Endothelial cell (in vitro differentiated cells): ENCODE measurements at regions not wholly inside any gene's neighbourhood (a gene's known extent, or its start where the extent isn't known, plus 50 kb on each side); places are given as distances from the start of the nearest gene placed in this dataset.
"Not testable (repeated sequence)": the region's sequence is repeated elsewhere in the genome, so short reads cannot be mapped to it uniquely, and the experiment has no call there.

Experiments used
- DNase-seq: peaks from one replicate; pipeline ENCODE4 v3.0.0; 2021; ENCODE audit warnings: low spot score
- H3K27ac Mint-ChIP-seq: one replicate; pipeline ENCODE4 v1.8.0; 2021; ENCODE audit warnings: mixed read lengths, inconsistent platforms; ENCODE audit not compliant: unreplicated experiment
- H3K27me3 Mint-ChIP-seq: one replicate; pipeline ENCODE4 v1.8.0; 2021; ENCODE audit warnings: mild to moderate bottlenecking, moderate library complexity, mixed read lengths, inconsistent platforms; ENCODE audit not compliant: unreplicated experiment
- H3K36me3 Mint-ChIP-seq: one replicate; pipeline ENCODE4 v1.8.0; 2021; ENCODE audit warnings: mild to moderate bottlenecking, low read depth, mixed read lengths, inconsistent platforms; ENCODE audit not compliant: unreplicated experiment
- H3K4me1 Mint-ChIP-seq: one replicate; pipeline ENCODE4 v1.8.0; 2021; ENCODE audit warnings: mild to moderate bottlenecking, mixed read lengths, inconsistent platforms; ENCODE audit not compliant: unreplicated experiment
- H3K4me3 Mint-ChIP-seq: one replicate; pipeline ENCODE4 v1.8.0; 2021; ENCODE audit warnings: mild to moderate bottlenecking, mixed read lengths, inconsistent platforms; ENCODE audit not compliant: unreplicated experiment
- H3K9me3 Mint-ChIP-seq: one replicate; pipeline ENCODE4 v1.8.0; 2021; ENCODE audit warnings: mixed read lengths, inconsistent platforms; ENCODE audit not compliant: unreplicated experiment
- TF ChIP-seq, protein P1 (sequence below): fragments of 200-600 bp; sonication (generic); IDR thresholded peaks from one replicate; pipeline ENCODE4 v1.5.0; 2021; ENCODE audit warnings: antibody characterized with exemption; ENCODE audit not compliant: unreplicated experiment

DNA sequence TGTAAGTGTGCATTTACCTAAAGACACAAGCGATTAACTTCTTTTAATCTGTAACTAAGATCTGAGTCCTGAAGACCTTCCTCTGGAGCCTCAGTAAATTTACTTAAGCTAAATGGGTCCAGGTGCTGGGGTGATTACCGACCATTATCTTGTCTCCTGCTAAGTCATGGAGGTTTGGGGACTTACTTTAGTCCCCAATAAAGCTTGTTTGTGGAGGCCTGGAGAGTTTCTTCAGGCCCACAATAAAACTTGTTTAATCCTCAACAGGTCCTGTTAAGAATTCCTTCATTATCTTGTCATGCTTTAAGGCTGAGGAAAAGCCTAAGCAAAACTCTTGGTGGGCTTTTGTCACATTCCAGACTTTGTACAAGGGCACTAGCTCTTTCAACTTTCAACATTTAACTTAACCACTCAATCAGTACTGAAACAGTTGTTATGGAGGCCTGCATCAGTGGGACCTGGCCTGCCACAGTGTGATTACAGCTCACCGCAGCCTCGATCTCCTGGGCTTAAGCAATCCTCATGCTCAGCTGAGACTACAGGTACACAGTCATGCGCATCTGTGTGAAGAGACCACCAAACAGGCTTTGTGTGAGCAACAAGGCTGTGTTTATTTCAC lies 84.0 kb downstream of the FMO4 start:
- no peaks in the 10 kb centered on the region for H3K27me3 Mint-ChIP-seq
- no peak overlapping the region for H3K27ac Mint-ChIP-seq
- TF ChIP-seq, protein P1, sequence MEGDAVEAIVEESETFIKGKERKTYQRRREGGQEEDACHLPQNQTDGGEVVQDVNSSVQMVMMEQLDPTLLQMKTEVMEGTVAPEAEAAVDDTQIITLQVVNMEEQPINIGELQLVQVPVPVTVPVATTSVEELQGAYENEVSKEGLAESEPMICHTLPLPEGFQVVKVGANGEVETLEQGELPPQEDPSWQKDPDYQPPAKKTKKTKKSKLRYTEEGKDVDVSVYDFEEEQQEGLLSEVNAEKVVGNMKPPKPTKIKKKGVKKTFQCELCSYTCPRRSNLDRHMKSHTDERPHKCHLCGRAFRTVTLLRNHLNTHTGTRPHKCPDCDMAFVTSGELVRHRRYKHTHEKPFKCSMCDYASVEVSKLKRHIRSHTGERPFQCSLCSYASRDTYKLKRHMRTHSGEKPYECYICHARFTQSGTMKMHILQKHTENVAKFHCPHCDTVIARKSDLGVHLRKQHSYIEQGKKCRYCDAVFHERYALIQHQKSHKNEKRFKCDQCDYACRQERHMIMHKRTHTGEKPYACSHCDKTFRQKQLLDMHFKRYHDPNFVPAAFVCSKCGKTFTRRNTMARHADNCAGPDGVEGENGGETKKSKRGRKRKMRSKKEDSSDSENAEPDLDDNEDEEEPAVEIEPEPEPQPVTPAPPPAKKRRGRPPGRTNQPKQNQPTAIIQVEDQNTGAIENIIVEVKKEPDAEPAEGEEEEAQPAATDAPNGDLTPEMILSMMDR: no peak
- H3K36me3 Mint-ChIP-seq: no peaks in the 10 kb centered on the region
- no peaks in the 10 kb centered on the region for H3K9me3 Mint-ChIP-seq
- H3K4me1 Mint-ChIP-seq: no peaks in the 10 kb centered on the region
- DNase-seq: no peak
- no peak overlapping the region for H3K4me3 Mint-ChIP-seq

DNA sequence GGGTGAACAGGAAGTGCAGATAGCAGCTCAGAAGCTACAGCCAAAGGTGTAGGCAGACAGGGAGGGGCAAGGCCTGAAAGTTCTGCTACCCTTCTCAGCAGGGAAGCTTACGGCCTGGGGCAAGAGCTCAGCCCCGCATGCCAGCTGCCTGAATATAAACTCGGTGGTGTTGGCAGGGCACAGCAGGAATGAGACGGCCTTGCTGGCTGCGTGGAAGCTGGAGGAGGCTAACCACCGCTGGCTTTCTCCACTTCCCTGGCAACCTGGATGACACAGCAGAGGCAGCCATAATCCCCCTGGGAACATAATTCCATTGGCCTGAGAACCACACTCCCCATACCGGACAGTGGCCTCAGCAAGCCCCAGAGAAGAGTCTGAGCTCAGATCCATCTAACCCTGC lies 81.9 kb upstream of the PRRC2C start:
- H3K4me1 Mint-ChIP-seq: no peaks in the 10 kb centered on the region
- peaks cover 1% of the 10 kb centered on the region for H3K27me3 Mint-ChIP-seq
- no peaks in the 10 kb centered on the region for H3K9me3 Mint-ChIP-seq
- no peak overlapping the region for H3K27ac Mint-ChIP-seq
- H3K4me3 Mint-ChIP-seq: no peak overlapping the region
- DNase-seq: no peak
- H3K36me3 Mint-ChIP-seq: no peaks in the 10 kb centered on the region
- TF ChIP-seq, protein P1: no peak

DNA sequence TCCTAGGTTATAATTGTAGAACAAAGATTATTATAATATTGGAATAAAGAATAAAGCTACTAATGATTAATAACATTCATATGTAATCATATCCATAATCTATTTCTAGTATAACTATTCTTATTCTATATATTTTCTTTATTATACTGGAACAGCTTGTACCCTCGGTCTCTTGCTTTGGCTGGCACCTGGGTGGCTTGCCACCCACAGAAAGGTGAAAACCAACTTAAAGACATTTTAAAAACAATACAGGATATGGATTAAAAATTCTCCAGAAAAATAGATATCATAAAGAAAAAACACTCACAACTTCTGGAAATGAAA lies 80.0 kb upstream of the PRRC2C start:
- Mint-ChIP-seq H3K4me3 (no peak overlapping the region), H3K9me3 (no peaks in the 10 kb centered on the region), H3K36me3 (no peaks in the 10 kb centered on the region), H3K27ac (no peak overlapping the region), H3K27me3 (peaks cover 1% of the 10 kb centered on the region), H3K4me1 (no peaks in the 10 kb centered on the region)
- DNase-seq: no peak
- TF ChIP-seq, protein P1: no peak

DNA sequence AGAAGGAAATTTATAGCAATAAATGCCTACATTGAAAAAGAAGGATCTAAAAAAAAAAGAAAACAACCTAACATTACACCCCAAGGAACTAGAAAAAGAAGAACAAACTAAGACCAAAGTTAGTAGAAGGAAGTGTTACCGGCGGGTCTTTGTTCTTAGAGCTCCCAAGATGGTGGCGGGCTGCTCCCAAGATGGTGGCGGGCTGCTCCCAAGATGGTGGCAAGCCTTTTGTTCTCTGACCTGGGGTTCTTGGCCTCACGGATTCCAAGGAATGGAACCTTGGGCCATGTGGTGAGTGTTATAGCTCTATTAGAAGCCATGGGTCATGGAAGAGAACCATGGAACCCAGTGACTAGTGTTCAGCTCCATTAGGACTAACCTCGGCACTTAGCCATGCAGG lies 71.8 kb upstream of the PRRC2C start:
- not testable (repeated sequence) for H3K4me1 Mint-ChIP-seq, H3K9me3 Mint-ChIP-seq, H3K36me3 Mint-ChIP-seq, H3K27me3 Mint-ChIP-seq, DNase-seq, H3K4me3 Mint-ChIP-seq, H3K27ac Mint-ChIP-seq

DNA sequence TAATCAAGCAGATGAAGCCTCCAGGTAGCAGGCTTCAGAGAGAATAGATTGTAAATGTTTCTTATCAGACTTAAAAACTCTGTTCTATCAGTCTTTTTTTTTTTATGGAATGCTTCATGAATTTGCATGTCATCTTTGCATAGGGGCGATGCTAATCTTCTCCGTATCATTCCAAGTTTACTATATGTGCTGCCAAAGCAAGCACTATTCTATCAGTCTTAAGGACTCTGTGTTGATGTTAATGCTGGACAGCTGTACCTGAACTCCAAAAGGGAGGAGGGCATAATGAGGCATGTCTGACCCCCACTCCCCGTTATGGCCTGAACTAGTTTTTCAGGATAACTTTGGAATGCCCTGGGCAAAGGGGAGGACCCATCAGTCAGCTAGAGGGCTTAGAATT lies 66.8 kb upstream of the PRRC2C start:
- H3K4me1 Mint-ChIP-seq: peaks cover 19% of the 10 kb centered on the region
- H3K27ac Mint-ChIP-seq: no peak overlapping the region
- no peaks in the 10 kb centered on the region for H3K36me3 Mint-ChIP-seq
- TF ChIP-seq, protein P1: no peak
- no peak overlapping the region for H3K4me3 Mint-ChIP-seq
- DNase-seq: no peak
- H3K9me3 Mint-ChIP-seq: no peaks in the 10 kb centered on the region
- peaks cover 5% of the 10 kb centered on the region for H3K27me3 Mint-ChIP-seq
